HUDEP-2 (cell line): ENCODE measurements at regions not wholly inside any gene's neighbourhood (a gene's known extent, or its start where the extent isn't known, plus 50 kb on each side); places are given as distances from the start of the nearest gene placed in this dataset.
"Not testable (repeated sequence)": the region's sequence is repeated elsewhere in the genome, so short reads cannot be mapped to it uniquely, and the experiment has no call there.

Source experiments
- DNase-seq, 76 experiments: peaks; one replicate each; lab custom pipeline; 2025; ENCODE audit not compliant: unreplicated experiment in 76 of 76; lab: John Stamatoyannopoulos, UW

DNA sequence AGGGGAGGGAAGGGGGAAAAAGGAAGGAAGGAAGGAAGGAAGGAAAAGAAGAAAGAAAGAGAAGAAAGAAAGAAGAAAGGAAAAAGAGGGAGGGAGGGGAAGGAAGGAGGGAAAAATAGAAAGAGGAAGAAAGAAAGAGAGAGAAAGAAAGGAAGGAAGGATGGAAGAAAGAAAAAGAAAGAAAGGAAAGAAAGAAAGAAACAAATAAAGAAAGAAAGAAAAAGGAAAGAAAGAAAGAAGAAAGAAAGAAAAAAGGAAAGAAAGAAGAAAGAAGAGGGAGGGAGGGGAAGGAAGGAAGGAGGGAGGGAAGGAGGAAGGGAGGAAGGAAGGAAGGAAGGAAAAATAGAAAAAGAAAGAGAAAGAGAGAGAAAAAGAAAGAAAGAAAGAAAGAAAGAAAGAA lies 315.8 kb upstream of the PIK3C3 start:
- DNase-seq: no peak

DNA sequence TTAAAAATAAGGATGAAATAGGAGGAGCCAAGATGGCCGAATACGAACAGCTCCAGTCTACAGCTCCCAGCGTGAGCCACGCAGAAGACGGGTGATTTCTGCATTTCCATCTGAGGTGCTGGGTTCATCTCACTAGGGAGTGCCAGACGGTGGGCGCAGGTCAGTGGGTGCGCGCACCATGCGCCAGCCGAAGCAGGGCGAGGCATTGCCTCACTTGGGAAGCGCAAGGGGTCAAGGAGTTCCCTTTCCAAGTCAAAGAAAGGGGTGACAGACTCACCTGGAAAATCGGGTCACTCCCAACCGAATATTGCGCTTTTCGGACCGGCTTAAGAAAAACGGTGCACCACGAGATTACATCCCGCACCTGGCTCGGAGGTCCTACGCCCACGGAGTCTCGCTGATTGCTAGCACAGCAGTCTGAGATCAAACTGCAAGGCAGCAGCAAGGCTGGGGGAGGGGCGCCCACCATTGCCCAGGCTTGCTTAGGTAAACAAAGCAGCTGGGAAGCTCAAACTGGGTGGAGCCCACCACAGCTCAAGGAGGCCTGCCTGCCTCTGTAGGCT lies 323.2 kb upstream of the PIK3C3 start:
- not testable (repeated sequence) for DNase-seq

DNA sequence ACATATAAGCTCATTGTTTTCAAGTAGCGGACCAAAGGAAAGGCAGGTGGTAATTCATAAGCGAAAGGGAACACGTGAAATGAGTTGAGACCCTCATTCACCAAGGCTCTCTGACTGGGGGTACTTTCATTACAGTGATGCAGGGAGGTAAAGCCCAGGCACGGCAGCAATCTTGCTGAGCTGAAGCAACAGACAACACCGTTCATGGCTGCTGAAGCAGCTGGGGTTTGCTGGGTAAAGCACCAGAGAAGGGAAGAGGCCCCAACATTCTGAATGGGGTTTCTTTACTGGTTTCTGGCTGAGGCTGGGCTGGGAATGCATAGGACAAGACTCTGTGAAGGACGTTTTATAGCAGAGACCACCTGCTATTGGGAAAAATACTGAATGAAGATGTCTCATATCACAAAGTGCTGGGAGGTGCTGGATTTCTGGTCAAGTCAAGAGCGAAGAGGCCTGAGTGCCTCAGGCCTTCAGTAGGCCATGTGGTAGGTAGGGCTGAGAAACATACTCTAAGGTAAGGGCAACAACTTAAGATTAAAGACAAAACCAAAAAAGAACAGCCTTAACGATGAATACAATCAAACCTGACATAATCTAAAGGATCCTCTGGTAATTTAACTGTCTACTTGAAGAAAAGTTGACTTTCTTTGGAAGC lies 324.7 kb upstream of the PIK3C3 start:
- no peak for DNase-seq

DNA sequence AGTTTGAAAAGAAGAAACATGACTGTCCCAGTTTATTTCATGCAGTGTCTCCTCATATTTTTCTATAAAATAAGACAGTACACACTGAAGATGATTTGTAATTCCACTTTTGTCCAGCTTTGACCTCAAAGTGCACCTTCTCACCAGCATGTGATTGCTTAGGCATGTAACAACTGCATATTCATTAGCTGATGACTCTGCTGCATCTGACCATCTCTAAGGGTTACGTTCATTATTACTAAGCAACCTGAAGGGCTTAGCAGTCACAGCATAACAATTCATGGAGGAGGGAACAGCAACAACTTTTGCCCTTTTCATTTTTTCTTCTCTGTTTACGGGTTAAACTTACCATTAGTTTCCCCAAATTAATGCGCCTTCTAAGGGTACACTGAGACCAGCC lies 330.6 kb upstream of the PIK3C3 start:
- DNase-seq: no peak

DNA sequence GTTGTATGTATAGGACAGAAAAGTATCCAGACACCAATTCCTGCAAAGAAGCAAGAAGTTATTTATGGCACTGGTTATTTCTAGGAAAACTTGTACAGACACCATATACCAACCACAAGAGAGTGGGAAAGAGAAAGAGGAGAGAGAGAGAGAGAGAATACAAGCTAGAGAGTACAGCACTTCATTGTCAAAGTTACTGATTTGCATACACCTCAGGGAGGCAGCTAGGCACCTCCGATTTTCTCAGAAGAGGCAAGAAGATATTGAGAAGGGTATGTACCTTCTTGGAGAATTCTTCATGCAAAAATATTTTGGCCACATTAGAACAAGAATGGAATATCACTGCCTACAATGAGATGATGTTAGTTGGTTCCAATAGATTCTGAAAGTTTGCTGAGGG lies 333.9 kb upstream of the PIK3C3 start:
- DNase-seq: no peak

- no peak for DNase-seq
These were observed 336.9 kb upstream of the PIK3C3 start for GRCh38 chr18:41618147-41618546.

GRCh38 chr18:41617647-41618046 lies 337.4 kb upstream of the PIK3C3 start:
- no peak for DNase-seq

DNA sequence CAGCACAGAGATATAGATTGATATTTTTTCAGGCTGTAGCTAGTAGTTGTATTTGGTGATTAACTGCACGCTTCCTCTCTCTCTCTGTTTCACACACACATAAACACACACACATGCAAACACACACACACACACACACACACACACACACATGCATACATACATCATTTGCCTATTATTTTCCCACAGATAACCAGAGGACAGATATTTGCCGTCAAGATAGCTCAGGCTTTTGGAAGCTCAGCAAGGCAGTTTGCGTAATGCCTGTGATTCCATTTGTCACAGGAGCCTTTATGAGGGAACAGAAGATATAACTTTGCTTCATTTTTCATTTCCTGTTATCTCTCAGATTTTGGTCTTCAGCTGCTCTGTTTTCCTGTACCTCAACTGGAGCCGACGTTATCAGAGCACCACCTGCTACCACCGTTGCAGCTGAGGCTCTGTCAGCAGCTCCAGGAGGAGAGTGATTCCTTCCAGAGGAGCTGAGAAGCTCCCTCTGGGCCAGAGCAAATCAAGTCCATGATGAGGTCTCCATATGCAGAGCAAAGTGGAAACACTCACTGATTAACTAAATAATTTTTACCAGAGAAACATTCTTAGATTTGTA lies 341.9 kb upstream of the PIK3C3 start:
- DNase-seq: no peak

GRCh38 chr18:41604964-41605363 lies 350.1 kb upstream of the PIK3C3 start:
- no peak for DNase-seq

DNA sequence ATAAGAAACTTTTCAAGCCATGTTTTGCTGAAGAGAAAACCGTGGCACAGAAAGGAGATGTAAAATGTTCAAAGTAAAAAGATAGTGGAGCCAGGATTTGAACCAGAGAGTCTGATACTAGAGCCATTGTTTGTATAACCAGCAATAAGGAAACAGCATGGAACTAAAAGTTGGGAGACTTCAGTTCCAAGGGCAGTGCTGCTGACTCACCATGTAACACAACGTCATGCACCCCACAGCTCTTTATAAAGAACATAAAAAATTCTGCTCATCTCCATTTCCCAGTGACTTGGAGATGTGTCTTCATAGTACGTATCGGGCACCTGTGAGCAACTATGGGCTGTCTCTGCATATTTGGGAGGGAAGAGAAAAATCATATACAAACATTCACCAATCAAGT lies 353.0 kb upstream of the PIK3C3 start:
- no peak for DNase-seq

- DNase-seq: no peak
These were observed 354.2 kb upstream of the PIK3C3 start for GRCh38 chr18:41600693-41601391.

DNA sequence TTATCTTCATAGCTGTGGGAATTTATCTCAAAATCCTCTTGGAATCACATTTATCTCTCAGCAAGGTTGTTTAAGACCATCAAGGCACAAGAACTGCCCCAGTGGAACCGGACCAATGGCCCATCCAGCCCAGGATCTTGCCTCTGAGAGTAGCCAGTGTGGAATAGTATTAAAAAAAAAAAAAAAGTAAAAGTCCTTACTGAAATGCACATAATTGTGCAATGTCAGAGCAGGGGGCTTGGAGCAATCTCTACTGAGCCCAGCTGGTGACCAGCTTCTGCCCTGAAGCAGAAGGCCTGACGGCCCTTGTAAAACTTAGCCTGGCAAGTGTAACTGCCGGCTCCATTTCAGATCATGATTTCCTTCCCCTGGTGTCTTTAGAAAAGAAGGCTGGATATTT lies 355.6 kb upstream of the PIK3C3 start:
- no peak for DNase-seq

DNA sequence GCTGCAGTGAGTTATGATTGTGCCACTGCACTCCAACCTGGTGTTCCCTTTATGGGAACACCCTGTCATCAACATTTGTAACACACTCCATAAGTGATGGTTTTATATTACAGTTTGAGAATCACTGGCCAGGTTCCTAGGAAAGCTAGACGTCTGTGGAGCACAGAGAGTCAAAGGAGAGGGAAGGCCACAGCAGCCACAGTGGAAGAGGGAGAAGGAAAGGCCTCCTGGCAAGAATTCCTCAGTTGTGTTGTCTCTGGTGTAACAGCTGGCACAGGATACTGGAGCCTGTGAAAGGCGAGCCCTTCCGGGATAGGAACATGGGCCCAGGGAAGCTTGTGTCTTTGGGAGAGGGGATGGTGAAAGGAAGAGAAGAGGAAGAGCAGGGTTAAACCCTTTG lies 360.5 kb upstream of the PIK3C3 start:
- DNase-seq: no peak

DNA sequence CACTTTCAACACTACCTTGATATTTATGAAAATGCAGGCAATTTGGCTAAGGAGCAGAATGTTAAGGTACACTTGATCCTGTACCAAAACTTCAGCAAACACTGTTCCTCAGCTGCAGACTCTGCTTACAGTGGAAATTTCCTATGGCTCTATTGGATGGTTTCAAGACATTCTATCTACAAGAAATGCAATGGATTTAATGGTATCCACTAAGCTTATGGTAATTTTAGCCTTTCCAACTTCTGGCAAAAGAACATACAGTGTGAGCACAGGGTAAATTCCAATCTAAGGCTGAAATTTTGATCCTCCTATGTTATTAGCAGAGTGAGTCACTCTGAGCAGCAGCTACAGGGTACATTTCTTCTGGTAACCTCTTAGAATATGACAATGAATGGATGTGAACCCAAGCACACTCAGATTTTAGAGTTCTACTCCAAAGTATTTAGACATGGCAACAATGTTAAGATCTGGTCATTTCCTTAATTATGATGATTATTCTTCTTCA lies 361.8 kb upstream of the PIK3C3 start:
- no peak for DNase-seq

GRCh38 chr18:41587976-41588375 lies 367.1 kb upstream of the PIK3C3 start:
- no peak for DNase-seq

DNA sequence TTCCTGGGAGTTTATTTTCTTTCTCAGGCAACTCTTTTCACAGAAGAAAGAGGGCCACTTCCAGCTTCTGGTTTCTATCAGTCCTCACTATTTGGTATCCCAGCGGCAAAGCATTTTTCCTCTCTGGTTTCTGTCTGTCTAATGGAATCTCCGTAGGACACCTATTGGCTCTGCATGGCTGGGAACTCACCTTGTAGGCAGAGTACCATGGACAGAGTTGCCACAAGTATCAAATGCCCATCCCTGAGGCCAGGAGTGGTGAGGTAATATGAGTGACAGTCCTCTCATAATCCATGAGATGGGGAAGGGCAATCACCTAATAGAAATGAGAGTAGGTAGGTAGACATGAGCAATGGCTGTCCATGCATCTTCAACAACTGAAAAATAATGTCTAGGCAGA lies 369.5 kb upstream of the PIK3C3 start:
- DNase-seq: no peak

DNA sequence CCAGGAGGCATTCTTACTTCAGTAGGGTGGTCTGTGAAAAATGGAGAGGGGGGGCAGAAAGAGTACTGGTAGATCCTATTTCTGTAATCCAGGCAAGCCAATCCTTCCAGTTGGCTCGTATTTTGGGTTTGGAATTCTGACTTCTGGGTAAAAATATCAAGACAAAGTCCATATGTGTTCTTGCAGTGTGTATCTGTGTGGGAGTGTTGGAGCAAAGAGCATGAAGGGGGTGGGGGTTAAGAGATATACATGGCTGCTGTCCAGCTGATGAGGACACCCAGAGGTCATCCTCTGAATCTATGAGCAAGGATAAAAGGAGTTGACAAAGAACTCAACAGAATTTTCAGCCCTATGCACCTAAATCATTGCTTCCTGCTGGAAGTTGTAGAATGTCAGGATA lies 375.8 kb upstream of the PIK3C3 start:
- no peak for DNase-seq

DNA sequence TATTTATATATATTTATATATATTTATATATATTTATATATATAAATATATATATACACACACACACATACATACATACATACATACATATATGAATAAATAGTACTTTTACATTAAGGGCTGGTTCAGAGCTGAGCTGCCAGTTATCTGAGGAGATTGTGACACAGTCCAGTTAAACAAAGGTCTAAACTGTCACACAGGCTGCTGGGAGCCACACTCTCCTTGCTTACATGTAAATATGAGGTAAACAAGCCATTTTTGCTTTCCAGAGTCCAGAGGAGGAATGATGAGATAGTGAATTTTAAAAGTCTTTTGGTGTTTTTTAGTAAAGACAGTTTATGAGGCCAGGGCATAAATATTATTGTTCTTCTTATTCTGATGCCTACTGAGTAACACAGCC lies 377.5 kb upstream of the PIK3C3 start:
- DNase-seq: no peak

GRCh38 chr18:41576643-41577042 lies 378.4 kb upstream of the PIK3C3 start:
- no peak for DNase-seq

DNA sequence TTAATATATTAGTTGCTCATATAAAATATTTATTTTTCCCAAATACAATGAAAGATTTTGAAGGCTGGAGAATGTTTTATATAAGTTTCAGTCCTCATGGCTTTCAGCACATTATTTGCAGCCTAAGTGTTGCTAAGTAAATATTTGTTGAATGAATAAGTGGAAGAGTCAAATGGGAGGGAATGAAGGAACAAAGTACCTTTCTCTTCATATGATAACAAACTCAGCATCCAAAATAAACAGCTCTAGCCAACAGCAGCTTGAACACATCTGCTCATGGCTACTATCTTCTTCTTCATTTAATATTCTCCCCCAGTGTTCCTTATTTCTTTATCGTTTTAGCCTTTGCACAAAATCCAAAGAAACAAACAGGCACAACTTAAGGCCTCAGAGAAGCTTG lies 385.2 kb upstream of the PIK3C3 start:
- DNase-seq: no peak

DNA sequence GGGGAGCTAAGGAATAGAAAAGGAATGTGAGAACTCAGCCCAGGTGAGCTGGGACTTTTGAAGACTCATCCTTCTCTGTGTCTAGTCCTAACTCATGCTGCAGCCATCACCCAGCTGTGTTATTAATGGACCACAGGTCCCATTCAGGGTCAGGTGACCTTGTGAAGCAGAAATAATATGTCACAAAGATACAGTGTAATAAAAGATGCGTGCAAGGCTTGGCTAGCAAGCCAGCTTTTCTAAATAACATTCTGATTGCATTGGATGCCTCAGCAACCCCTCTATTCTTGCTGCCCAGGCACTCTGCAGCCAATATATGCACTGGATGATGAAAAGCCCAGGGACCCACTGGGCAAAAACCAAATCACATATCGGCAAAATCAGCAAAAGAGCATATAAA lies 393.1 kb upstream of the PIK3C3 start:
- no peak for DNase-seq

DNA sequence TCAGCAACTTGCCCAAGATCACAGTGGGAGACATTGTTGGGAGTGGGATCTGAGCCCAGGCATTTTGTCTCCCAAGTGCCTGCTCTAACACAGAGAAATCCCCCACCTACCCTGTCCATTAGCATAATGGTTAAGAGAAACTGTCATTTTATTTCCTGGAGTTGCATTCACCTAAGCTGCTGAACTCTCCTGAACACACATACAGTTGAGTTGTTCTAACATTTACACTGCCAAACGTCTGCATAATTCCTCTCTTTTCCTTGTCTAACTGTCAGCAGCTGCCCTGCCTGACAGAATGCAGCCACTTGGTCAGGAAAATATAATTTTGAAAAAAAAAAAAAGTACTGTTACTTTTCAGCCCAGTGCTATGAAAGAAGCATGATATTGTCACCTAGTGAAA lies 396.3 kb upstream of the PIK3C3 start:
- DNase-seq: no peak
